GM12892 (cell line): ENCODE measurements at regions not wholly inside any gene's neighbourhood (a gene's known extent, or its start where the extent isn't known, plus 50 kb on each side); places are given as distances from the start of the nearest gene placed in this dataset.

Experiments
- POLR2A ChIP-seq: IDR thresholded peaks from 2 replicates; pipeline ENCODE4 v1.6.1; 2011; ENCODE audit warnings: low read depth, low read length, control low read depth
- POLR2AphosphoS5 ChIP-seq: IDR thresholded peaks from 2 replicates; pipeline ENCODE4 v1.6.1; 2011; ENCODE audit warnings: low read depth, low read length, control low read depth

GRCh38 chr6:144588697-144589325, 303.7 kb downstream of the UTRN start:
- TF ChIP-seq POLR2A (no peak), POLR2AphosphoS5 (no peak)
